HG02943 (cell line): ENCODE measurements at regions not wholly inside any gene's neighbourhood (a gene's known extent, or its start where the extent isn't known, plus 50 kb on each side); places are given as distances from the start of the nearest gene placed in this dataset.
"Not testable (repeated sequence)": the region's sequence is repeated elsewhere in the genome, so short reads cannot be mapped to it uniquely, and the experiment has no call there.

Experiments used
- ATAC-seq: cut with Tn5 transposase; IDR thresholded peaks from one replicate; pipeline ENCODE4 v1.9.1; 2021; ENCODE audit warnings: mild to moderate bottlenecking, low read depth, moderate library complexity; ENCODE audit not compliant: unreplicated experiment

GRCh38 chr5:121573721-121574382 lies 277.8 kb upstream of the FTMT start:
- ATAC-seq, result no peak

- no peak for ATAC-seq
Measured at GRCh38 chr5:121581588-121581987, 270.1 kb upstream of the FTMT start.

- no peak for ATAC-seq
Measured at GRCh38 chr5:121596882-121597281, 254.8 kb upstream of the FTMT start.

DNA sequence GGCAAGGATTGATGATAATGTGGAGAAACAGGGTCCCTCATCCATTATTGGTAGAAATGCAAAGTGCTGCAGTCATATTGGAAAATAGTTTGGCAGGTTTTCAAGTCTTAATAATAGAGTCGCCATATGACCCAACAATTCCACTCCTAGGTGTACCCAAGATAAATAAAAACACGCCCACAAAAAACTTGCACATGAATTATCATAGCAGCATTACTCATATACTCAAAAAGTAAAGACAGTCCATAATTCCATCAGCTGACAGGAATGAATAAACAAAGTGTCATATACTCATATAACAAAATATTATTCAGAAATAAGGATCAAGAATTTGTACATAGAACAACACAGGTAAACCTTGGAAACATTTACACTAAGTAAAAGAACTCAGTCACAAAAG lies 242.9 kb upstream of the FTMT start:
- ATAC-seq, result no peak

- no peak for ATAC-seq
Measured at GRCh38 chr5:121624035-121624434, 227.6 kb upstream of the FTMT start.

DNA sequence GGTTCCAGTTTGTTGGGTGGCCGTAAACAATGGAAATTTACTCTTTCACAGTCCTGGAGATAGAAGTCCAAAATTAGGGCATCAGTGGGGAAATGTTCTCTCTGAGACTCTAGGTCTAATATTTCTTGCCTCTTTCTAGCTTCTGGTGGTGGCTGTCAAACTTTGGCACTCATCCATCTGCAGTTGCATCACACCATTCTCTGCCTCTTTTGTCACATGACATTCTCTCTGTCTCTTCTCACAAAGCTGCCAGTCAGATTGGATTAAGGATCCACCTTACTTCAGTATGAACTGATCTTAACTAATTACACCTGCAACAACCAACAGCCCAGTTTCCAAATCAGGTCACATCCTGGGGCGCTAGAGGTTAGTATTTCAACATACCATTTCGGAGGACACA lies 222.9 kb upstream of the FTMT start:
- ATAC-seq, result no peak

DNA sequence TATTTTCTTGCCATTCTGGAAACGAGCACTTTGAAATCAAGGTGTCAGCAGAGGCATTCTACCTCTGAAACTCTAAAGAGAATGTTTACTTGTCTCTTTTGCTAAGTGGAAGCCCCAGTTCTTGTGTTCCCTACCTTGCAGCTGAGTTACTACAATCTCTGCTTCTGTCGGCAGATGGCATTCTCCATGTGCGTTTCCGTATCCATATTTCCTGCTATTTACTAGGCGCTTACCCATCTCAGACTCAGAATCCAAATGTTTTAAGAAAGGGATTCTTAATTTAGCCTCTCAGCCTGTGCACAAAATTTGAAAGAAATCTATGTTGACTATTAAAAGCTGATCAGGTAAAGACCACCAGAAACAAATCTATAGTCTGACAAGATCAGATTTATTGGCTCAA lies 221.3 kb upstream of the FTMT start:
- no peak for ATAC-seq

DNA sequence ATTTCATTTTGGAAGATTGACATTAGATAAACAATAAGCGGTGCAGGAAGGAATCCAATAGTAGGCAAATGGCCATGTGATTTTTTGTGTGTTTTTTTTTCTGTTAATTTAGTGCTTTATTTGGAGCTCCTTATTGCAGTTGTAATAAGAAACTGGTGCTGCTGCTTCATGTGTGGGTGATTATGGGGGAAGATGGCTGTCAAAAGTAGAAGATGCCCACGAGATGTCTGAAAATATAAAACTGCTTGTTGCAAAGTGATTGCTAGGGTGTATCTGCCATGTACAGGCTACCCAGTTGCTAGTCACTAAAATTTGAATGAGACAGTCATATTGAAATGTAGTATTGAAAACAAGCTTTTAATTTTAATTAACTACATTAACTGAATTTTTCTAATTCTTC lies 216.7 kb upstream of the FTMT start:
- no peak for ATAC-seq

DNA sequence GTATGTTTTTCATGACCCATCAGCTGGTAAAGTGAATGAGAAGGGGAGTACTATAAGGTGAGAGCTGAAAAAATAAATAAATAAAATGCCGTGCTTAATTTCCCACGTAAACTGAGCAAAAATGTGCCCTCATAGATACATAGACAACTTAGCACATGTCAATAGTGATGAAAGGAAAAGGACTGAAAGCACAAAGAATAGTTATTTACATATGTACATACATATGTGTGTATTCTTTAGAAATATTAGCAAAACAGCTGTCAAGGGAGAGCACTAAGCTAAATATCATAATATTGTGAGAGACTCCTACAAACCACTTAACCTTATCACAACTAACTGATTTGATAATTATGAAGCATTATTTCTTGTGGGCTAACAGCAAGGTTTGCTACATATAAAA lies 213.6 kb upstream of the FTMT start:
- ATAC-seq, result no peak

DNA sequence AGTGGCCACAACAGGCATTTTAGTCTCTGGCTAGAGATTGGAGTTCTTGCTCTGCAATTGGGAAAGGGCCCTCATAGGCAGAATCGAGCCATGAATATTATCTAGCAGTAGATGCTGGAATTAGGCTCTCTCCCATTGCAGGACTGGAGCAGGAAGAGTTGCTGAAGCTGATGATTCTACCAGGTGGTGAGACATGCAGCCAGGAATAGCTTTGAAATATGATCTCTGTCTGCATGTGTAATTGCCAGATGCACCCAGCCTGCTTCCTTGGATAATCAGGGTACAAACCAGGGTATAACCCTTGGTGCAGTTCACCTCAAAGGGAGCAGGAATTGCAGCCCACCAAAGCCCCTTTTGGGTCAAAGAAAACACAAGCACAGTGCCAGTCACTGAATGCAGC lies 211.4 kb upstream of the FTMT start:
- no peak for ATAC-seq

DNA sequence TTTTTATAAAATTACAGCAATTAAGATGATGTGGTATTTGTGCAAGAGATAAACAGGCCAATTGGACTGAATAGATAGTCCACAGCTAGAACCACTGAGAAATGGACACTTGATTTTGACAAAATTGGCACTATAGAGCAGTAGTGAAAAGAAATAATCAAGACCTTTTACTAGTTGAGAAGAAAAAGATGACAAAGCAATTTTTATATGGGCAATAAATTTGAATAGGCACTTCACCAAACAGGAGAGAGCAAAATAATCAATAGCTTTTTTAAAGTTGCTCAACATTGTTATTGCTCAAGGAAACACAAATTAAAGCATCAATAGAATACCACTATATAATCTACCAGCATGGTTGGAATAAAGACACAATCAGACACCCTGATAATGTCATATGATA lies 193.5 kb upstream of the FTMT start:
- ATAC-seq, result no peak

DNA sequence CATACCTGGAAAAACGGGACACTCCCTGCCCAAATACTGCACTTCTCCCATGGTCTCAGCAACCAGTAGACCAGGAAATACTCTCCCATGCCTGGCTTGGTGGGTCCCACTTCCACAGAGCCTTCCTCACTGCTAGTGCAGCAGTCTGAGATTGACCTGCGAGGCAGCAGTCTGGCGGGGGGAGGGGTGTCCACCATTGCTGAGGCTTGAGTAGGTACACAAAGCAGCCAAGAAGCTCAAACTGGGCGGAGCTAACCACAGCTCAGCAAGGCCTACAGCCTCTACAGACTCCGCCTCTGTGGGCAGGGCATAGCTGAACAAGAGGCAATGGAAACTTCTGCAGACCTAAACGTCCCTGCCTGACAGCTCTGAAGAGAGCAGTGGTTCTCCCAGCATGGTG lies 191.5 kb upstream of the FTMT start:
- ATAC-seq, result no peak

GRCh38 chr5:121665542-121665941 lies 186.1 kb upstream of the FTMT start:
- ATAC-seq, result not testable (repeated sequence)

DNA sequence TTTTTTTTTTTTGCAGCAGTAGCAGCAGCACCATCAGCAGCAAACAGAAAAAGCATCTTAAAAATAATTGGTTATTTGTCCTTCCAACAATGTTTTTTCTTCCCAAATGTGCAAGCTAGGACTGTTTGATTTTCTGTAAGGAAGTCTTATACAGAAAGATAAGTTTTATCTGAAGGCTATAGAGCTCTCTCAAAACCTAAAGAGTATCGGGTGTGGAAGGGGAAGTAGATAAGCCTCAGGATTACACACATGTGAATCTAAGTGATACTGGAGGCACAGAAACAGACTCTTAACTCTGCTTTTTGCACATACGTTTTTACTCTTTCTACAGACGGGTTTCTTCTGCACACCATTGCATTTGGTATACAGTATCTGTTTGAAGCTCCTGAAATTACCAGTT lies 184.4 kb upstream of the FTMT start:
- no peak for ATAC-seq

GRCh38 chr5:121668635-121669034 lies 183.0 kb upstream of the FTMT start:
- ATAC-seq, result no peak

DNA sequence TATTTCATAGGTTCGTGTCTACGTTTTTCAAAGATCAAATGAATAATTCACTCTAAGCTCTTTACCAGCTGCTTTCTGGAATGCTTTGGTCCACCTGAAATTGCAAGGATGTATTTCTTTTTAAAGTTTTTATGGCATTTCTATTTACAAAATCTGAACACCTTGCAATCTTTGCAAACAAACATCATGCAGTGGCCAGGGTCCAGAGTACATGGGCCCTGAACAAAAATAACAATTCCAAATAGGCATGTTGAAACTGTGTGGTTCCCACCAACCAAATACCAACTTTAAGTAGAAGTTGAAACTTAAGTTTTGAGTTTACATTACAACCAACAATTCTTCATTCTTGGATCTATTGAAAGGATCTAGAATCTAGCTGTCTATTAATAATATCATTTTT lies 180.1 kb upstream of the FTMT start:
- ATAC-seq, result no peak

DNA sequence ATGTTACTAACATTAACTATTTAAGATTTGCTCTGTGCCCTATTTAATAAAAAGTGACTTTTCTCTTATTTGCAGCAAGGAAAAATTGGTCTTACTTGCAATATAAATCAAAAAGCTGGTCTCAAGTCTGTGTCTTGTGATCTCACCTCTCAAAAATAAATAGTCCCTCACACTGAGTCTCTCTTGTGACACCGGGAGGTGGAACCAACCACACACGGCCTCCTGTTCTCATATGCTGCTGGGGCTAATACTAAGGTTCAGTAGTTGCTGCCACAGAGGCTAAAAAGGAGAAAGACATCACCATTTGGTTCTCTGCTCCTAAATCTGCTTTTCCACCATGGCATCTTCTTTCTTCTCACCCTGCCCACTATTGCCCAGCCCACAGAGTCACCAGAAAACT lies 175.8 kb upstream of the FTMT start:
- ATAC-seq, result no peak

- no peak for ATAC-seq
Measured at GRCh38 chr5:121681229-121681855, 170.3 kb upstream of the FTMT start.

DNA sequence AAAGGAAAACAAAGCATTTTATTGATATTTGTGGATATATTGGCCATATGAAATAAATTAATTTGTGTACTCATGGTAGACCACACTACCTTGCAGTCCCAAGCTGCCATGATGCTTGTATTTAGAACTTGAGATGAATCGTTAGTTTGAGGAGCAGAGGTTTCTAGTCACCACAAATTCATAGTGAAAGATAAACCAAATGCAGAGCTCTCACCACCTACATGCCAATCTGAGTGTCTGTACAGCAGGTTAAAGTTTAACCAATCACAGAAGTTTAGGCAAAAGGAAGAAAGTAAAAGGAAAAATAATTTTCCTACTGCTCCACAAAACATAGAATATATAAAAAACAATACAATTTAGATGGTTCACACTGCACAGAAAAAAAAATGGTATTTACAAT lies 163.6 kb upstream of the FTMT start:
- no peak for ATAC-seq

- no peak for ATAC-seq
Measured at GRCh38 chr5:121688781-121689180, 162.9 kb upstream of the FTMT start.

DNA sequence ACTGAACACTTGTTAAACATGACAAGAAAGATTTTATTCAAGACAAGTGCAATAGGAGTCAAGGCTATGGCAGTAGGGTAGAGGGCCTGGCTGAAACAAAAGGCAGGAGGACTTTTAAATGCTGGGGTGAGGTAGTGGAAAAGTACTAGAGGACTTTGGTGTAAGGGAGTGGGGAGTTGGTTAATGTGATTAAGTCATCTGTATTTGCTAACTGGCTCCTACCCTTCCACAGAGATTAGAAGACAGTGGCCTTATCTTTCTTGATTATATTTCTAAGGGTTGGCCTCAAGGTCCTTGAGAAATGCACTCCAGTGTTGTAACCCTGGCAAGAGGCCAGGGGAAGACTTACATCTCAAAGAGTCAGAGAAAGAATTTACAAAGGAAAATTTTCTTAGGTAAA lies 160.2 kb upstream of the FTMT start:
- no peak for ATAC-seq

DNA sequence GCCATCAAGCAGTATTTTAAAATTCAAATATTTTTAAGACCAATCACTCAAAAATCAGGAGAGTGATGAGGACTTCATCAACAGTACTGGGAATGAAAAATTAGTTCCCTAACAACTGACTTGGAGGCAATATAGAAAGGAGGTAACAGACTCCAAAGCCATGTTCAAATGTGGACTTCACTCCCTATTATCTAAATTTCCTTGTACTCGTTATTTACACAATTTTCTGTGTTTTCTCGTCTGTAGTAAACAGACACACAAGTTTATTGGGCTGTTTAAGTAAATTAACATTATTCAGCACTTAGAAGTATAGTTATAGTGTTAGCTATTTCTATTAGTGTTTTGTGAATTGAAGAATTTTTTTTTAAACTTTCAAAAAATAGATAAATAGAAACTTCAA lies 159.5 kb upstream of the FTMT start:
- no peak for ATAC-seq

GRCh38 chr5:121693864-121694263 lies 157.8 kb upstream of the FTMT start:
- ATAC-seq, result no peak
